Hematopoietic multipotent progenitor cell treated with erythropoietin and hydrocortisone succinate and interleukin-3 and kit ligand, for 8 days (in vitro differentiated cells): ENCODE measurements at regions not wholly inside any gene's neighbourhood (a gene's known extent, or its start where the extent isn't known, plus 50 kb on each side); places are given as distances from the start of the nearest gene placed in this dataset.

Experiments used
- DNase-seq: peaks from one replicate; pipeline ENCODE4 v3.0.0-alpha.2; 2015

GRCh38 chr5:57687596-57687995 is 205.0 kb upstream of the ACTBL2 start:
- no peak for DNase-seq

- no peak for DNase-seq
Observed at GRCh38 chr5:57685516-57686255, 203.1 kb upstream of the ACTBL2 start.

GRCh38 chr5:57684299-57684702 is 201.7 kb upstream of the ACTBL2 start:
- peak; percentile 11 for DNase-seq

- no peak for DNase-seq
Observed at GRCh38 chr5:57683036-57683630, 200.5 kb upstream of the ACTBL2 start.

- no peak for DNase-seq
Observed at GRCh38 chr5:57681942-57682341, 199.3 kb upstream of the ACTBL2 start.

- no peak for DNase-seq
Observed at GRCh38 chr5:57680686-57681085, 198.1 kb upstream of the ACTBL2 start.

GRCh38 chr5:57677235-57677634 is 194.6 kb upstream of the ACTBL2 start:
- no peak for DNase-seq

GRCh38 chr5:57676222-57677098 is 193.8 kb upstream of the ACTBL2 start:
- no peak for DNase-seq

GRCh38 chr5:57675236-57675635 is 192.6 kb upstream of the ACTBL2 start:
- DNase-seq: no peak

- DNase-seq: no peak
Observed at GRCh38 chr5:57671371-57671770, 188.8 kb upstream of the ACTBL2 start.

GRCh38 chr5:57666582-57666981 is 184.0 kb upstream of the ACTBL2 start:
- no peak for DNase-seq

GRCh38 chr5:57665146-57665936 is 182.7 kb upstream of the ACTBL2 start:
- DNase-seq: no peak

- DNase-seq: no peak
Observed at GRCh38 chr5:57664700-57665099, 182.1 kb upstream of the ACTBL2 start.

GRCh38 chr5:57663466-57663865 is 180.9 kb upstream of the ACTBL2 start:
- no peak for DNase-seq

- no peak for DNase-seq
Observed at GRCh38 chr5:57662991-57663390, 180.4 kb upstream of the ACTBL2 start.

- DNase-seq: no peak
Observed at GRCh38 chr5:57659886-57660285, 177.3 kb upstream of the ACTBL2 start.

GRCh38 chr5:57658018-57658417 is 175.4 kb upstream of the ACTBL2 start:
- DNase-seq: no peak

- DNase-seq: no peak
Observed at GRCh38 chr5:57655228-57655627, 172.6 kb upstream of the ACTBL2 start.

GRCh38 chr5:57653636-57654290 is 171.2 kb upstream of the ACTBL2 start:
- DNase-seq: no peak

GRCh38 chr5:57651127-57651526 is 168.5 kb upstream of the ACTBL2 start:
- no peak for DNase-seq

- peak; percentile 53 for DNase-seq
Observed at GRCh38 chr5:57650360-57651069, 167.9 kb upstream of the ACTBL2 start.

GRCh38 chr5:57642698-57643097 is 160.1 kb upstream of the ACTBL2 start:
- no peak for DNase-seq
